ENCODE measurements at regions not wholly inside any gene's neighbourhood (a gene's known extent, or its start where the extent isn't known, plus 50 kb on each side); places are given as distances from the start of the nearest gene placed in this dataset.

DNA sequence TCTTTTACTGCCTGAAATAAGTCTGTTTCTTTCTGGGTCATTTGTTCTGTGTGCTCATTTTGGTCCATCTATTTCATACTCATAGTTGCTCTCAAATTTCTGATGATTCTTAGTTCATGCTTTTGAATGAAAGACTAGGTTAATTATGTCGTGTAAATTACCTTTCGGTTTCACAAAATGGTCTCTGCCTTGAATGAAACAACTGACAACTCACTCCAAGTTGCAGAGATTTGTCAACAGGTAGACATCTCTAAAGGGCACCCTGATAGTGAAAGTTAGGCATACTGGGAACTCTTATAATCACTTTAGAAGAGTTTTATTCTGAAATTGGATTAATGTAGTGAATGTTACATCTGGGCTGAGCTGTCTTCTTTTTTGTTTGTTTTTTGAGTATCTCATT lies 726.9 kb downstream of the PDHA2 start:
- Histone ChIP-seq H3K4me3 (no peak overlapping the region), H3K9me3 (no peaks in the 10 kb centered on the region), H3K36me3 (no peaks in the 10 kb centered on the region), H3K4me1 (no peaks in the 10 kb centered on the region), H3K27me3 (no peaks in the 10 kb centered on the region), H3K27ac (no peak overlapping the region)
- TF ChIP-seq POLR2A (IDR thresholded peaks at IDR 0.05) (no peak), EP300 (IDR thresholded peaks at IDR 0.05) (no peak), POLR2AphosphoS5 (IDR thresholded peaks at IDR 0.05) (no peak)
- TF ChIP-seq, protein P1, sequence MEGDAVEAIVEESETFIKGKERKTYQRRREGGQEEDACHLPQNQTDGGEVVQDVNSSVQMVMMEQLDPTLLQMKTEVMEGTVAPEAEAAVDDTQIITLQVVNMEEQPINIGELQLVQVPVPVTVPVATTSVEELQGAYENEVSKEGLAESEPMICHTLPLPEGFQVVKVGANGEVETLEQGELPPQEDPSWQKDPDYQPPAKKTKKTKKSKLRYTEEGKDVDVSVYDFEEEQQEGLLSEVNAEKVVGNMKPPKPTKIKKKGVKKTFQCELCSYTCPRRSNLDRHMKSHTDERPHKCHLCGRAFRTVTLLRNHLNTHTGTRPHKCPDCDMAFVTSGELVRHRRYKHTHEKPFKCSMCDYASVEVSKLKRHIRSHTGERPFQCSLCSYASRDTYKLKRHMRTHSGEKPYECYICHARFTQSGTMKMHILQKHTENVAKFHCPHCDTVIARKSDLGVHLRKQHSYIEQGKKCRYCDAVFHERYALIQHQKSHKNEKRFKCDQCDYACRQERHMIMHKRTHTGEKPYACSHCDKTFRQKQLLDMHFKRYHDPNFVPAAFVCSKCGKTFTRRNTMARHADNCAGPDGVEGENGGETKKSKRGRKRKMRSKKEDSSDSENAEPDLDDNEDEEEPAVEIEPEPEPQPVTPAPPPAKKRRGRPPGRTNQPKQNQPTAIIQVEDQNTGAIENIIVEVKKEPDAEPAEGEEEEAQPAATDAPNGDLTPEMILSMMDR (IDR thresholded peaks at IDR 0.05), result no peak
- 91% methylated on average over 2 of the region's 2 CpGs for WGBS
- no peak for DNase-seq (ENCODE audit: low spot score in 2 of 2)

DNA sequence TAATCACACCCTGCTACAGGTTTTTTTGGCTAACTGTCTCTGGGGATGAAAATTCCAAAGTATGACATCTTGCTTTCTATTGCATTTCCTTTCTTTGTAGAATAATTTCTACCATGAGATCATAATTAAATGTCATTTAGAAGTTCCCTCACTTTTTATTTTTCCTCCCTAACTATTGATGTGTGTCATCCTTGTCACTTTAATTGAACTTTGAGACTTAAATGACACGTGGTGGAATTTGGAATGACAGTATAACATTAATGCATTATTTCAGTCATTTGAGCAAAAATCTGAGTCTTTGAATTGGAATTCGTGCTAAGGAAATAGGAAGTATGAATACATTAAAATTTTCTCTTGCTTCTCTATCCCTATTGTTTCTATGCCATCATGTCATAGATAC lies 745.4 kb downstream of the PDHA2 start:
- peaks cover 2% of the 10 kb centered on the region for H3K9me3 ChIP-seq
- TF ChIP-seq, protein P1 (IDR thresholded peaks at IDR 0.05), result no peak
- TF ChIP-seq POLR2A (IDR thresholded peaks at IDR 0.05), result no peak
- no peak for TF ChIP-seq EP300 (IDR thresholded peaks at IDR 0.05)
- no peak for TF ChIP-seq POLR2AphosphoS5 (IDR thresholded peaks at IDR 0.05)
- no peaks in the 10 kb centered on the region for H3K4me1 ChIP-seq
- WGBS, result 50% methylated on average over 2 of the region's 2 CpGs
- no peaks in the 10 kb centered on the region for H3K27me3 ChIP-seq
- no peak overlapping the region for H3K27ac ChIP-seq
- no peak overlapping the region for H3K4me3 ChIP-seq
- no peaks in the 10 kb centered on the region for H3K36me3 ChIP-seq
- DNase-seq (ENCODE audit: low spot score in 2 of 2), result no peak

DNA sequence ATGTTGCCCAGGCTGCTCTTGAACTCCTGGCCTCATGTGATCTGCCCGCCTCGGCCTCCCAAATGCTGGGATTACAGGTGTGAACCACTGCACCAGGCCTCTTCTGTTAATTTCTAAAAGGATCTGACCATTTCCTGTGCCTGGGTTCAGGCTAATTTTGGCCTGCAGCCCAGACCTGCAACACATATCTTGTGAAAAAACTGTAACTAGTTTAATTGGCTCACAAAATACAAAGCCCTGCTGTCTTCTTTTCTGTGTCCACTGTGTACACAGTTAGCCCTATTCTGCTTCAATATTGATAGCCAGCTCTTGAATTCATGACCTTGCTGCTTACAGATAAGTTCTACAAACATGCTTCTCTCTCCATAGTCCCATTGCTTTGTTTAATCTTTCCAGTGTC lies 753.5 kb downstream of the PDHA2 start:
- Histone ChIP-seq H3K27ac (no peak overlapping the region), H3K4me1 (no peaks in the 10 kb centered on the region), H3K27me3 (no peaks in the 10 kb centered on the region), H3K4me3 (no peak overlapping the region), H3K9me3 (no peaks in the 10 kb centered on the region), H3K36me3 (no peaks in the 10 kb centered on the region)
- no peak for DNase-seq (ENCODE audit: low spot score in 2 of 2)
- TF ChIP-seq POLR2AphosphoS5 (IDR thresholded peaks at IDR 0.05), result no peak
- no peak for TF ChIP-seq POLR2A (IDR thresholded peaks at IDR 0.05)
- TF ChIP-seq EP300 (IDR thresholded peaks at IDR 0.05), result no peak
- TF ChIP-seq, protein P1 (IDR thresholded peaks at IDR 0.05), result no peak
- 87% methylated on average over 2 of the region's 2 CpGs for WGBS

DNA sequence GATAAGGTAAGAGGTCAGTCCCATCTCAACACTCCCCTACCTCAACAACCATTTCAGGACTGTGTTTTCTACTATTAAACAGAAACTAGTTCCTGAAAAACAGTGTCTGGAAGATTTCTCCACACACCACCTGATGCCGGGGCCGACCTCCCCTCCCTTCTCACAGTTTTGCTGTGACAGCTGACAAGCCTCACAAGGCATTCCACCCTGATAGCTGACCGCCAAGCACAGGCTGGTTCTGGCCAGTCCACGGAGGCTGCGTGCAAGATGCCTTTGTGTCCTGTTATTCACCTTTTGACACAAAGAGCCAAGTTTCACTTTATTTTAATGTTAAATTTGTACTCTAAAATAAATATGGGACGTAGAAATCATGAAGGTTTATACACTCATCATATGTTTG lies 758.6 kb downstream of the PDHA2 start:
- H3K27me3 ChIP-seq, result no peaks in the 10 kb centered on the region
- no peaks in the 10 kb centered on the region for H3K4me1 ChIP-seq
- TF ChIP-seq EP300 (IDR thresholded peaks at IDR 0.05) (no peak), POLR2AphosphoS5 (IDR thresholded peaks at IDR 0.05) (no peak), POLR2A (IDR thresholded peaks at IDR 0.05) (no peak)
- TF ChIP-seq, protein P1 (IDR thresholded peaks at IDR 0.05), result no peak
- no peak overlapping the region for H3K4me3 ChIP-seq
- no peaks in the 10 kb centered on the region for H3K9me3 ChIP-seq
- WGBS, result 69% methylated on average over 6 of the region's 6 CpGs
- H3K27ac ChIP-seq, result no peak overlapping the region
- no peak for DNase-seq (ENCODE audit: low spot score in 2 of 2)
- no peaks in the 10 kb centered on the region for H3K36me3 ChIP-seq

DNA sequence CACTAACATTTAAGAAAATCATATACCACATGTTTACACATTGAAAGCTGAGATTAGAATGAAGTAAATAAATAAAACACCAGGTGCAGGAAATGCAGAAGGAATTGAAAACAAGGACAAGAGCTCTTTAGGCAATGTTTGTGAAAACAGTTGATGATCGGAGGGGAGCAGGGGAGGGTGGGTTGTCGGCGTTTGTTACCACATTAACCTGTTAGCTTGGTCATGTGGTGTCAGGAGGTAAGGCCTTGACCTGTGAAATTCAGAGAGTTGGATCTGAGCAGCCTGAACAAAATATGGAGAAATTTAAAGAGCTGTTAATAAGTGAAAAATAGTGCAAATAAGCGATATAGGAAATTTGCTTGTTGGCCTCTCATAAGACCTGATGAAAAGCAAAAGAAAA lies 759.9 kb downstream of the PDHA2 start:
- no peaks in the 10 kb centered on the region for H3K4me1 ChIP-seq
- H3K27me3 ChIP-seq, result no peaks in the 10 kb centered on the region
- H3K9me3 ChIP-seq, result no peaks in the 10 kb centered on the region
- 87% methylated on average over 4 of the region's 4 CpGs for WGBS
- no peak overlapping the region for H3K4me3 ChIP-seq
- no peak overlapping the region for H3K27ac ChIP-seq
- H3K36me3 ChIP-seq, result no peaks in the 10 kb centered on the region
- DNase-seq (ENCODE audit: low spot score in 2 of 2), result no peak
- TF ChIP-seq POLR2AphosphoS5 (IDR thresholded peaks at IDR 0.05) (no peak), EP300 (IDR thresholded peaks at IDR 0.05) (no peak)

DNA sequence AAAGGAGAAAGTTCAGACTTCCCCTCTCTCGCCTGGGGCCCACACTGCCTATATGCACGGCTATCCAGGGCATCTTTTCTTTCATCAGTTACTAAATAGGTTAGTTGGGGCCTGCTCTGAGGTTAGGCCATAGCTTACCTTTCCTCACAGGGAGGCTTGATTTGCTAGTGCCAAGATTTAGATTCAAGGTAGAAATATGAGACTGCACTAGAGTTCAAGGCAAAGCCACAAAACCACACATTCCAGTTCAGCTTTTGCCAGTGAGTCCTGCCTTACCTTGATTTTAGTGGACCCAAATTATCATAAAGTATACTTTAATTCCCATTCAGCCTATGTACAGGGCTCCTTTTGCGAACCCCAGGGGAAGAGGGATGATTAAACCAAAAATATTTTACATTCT lies 762.8 kb downstream of the PDHA2 start:
- 81% methylated on average over 3 of the region's 3 CpGs for WGBS
- no peaks in the 10 kb centered on the region for H3K36me3 ChIP-seq
- H3K4me3 ChIP-seq, result no peak overlapping the region
- DNase-seq (ENCODE audit: low spot score in 2 of 2), result no peak
- TF ChIP-seq POLR2A (IDR thresholded peaks at IDR 0.05), result no peak
- TF ChIP-seq EP300 (IDR thresholded peaks at IDR 0.05), result no peak
- no peak for TF ChIP-seq POLR2AphosphoS5 (IDR thresholded peaks at IDR 0.05)
- no peaks in the 10 kb centered on the region for H3K27me3 ChIP-seq
- H3K27ac ChIP-seq, result no peak overlapping the region
- no peaks in the 10 kb centered on the region for H3K9me3 ChIP-seq
- no peaks in the 10 kb centered on the region for H3K4me1 ChIP-seq

Measured in suprapubic skin (tissue), 4 donors.